IMR-90 (cell line): ENCODE measurements at regions not wholly inside any gene's neighbourhood (a gene's known extent, or its start where the extent isn't known, plus 50 kb on each side); places are given as distances from the start of the nearest gene placed in this dataset.

ENCODE experiments used
- ATAC-seq: fragments of 200-7000 bp; cut with Tn5 transposase; 2 replicates; pipeline ENCODE4 v1.9.1; 2020; ENCODE audit warnings: low read depth, mild to moderate bottlenecking, moderate library complexity
- BruUV-seq: library from RNA; stranded (reverse); fragments of 400-500 nt; replicated peaks from 2 replicates; lab custom pipeline; 2021; lab: Mats Ljungman, UMichigan
- CTCF ChIA-PET: fragments of 300-600 bp; formaldehyde crosslinking; extraction: SDS; loops from one replicate; lab custom pipeline; 2021; ENCODE audit warnings: antibody characterized with exemption; lab: Yijun Ruan, JAX
- POLR2A ChIA-PET: fragments of 300-600 bp; sonication (Branson Sonifier 250); formaldehyde crosslinking; loops from one replicate; lab custom pipeline; 2022; ENCODE audit warnings: antibody characterized with exemption; ENCODE audit not compliant: unreplicated experiment; lab: Charles Lee
- DNase-seq: peaks from one replicate; pipeline ENCODE4 v3.0.0; 2013
- H2AFZ ChIP-seq: replicated peaks from 2 replicates; pipeline ENCODE3; 2013; ENCODE audit warnings: low read length, mild to moderate bottlenecking; ENCODE audit not compliant: poor library complexity
- H2AK5ac ChIP-seq: 2 replicates; pipeline ENCODE4 v1.6.1; 2013; ENCODE audit warnings: low read depth, low read length, inconsistent platforms
- H2AK9ac ChIP-seq: replicated peaks from 2 replicates; pipeline ENCODE3; 2013; ENCODE audit warnings: mild to moderate bottlenecking, low read depth, low read length, moderate library complexity; ENCODE audit not compliant: poor library complexity
- H2BK120ac ChIP-seq: 2 replicates; pipeline ENCODE4 v1.6.1; 2013; ENCODE audit warnings: low read depth, low read length, inconsistent platforms
- H2BK15ac ChIP-seq: 3 replicates; pipeline ENCODE4 v1.6.1; 2013; ENCODE audit warnings: low read depth, low read length, inconsistent platforms
- H2BK20ac ChIP-seq: 2 replicates; pipeline ENCODE4 v1.6.1; 2013; ENCODE audit warnings: low read depth, mild to moderate bottlenecking, inconsistent platforms, low read length, moderate library complexity
- H2BK5ac ChIP-seq: 2 replicates; pipeline ENCODE4 v1.6.1; 2013; ENCODE audit warnings: mild to moderate bottlenecking, low read depth, low read length, inconsistent platforms; ENCODE audit not compliant: poor library complexity, severe bottlenecking
- H3K14ac ChIP-seq: replicated peaks from 2 replicates; pipeline ENCODE4 v1.6.1; 2013; ENCODE audit warnings: low read depth, low read length, inconsistent platforms
- H3K18ac ChIP-seq: 2 replicates; pipeline ENCODE4 v1.6.1; 2013; ENCODE audit warnings: low read depth, low read length, control low read depth
- H3K23ac ChIP-seq: 2 replicates; pipeline ENCODE4 v1.6.1; 2013; ENCODE audit warnings: low read depth, low read length, inconsistent platforms
- H3K27ac ChIP-seq: 2 replicates; pipeline ENCODE4 v1.5.1; 2013; ENCODE audit warnings: mild to moderate bottlenecking, control low read depth, low read length; ENCODE audit not compliant: insufficient read depth
- H3K27me3 ChIP-seq: 2 replicates; pipeline ENCODE4 v1.6.1; 2013; ENCODE audit warnings: low read length; ENCODE audit not compliant: control insufficient read depth, insufficient read depth
- H3K36me3 ChIP-seq: 2 replicates; pipeline ENCODE4 v1.6.1; 2013; ENCODE audit warnings: low read length, mixed read lengths; ENCODE audit not compliant: control insufficient read depth, insufficient read depth
- H3K4ac ChIP-seq: 2 replicates; pipeline ENCODE4 v1.6.1; 2013; ENCODE audit warnings: low read depth, low read length, inconsistent platforms
- H3K4me1 ChIP-seq: 2 replicates; pipeline ENCODE4 v1.6.1; 2013; ENCODE audit warnings: low read length, mixed read lengths; ENCODE audit not compliant: control insufficient read depth, insufficient read depth
- H3K4me2 ChIP-seq: 2 replicates; pipeline ENCODE4 v1.6.1; 2013; ENCODE audit warnings: low read depth, mild to moderate bottlenecking, control low read depth, low read length, moderate library complexity
- H3K4me3 ChIP-seq: 2 replicates; pipeline ENCODE4 v1.5.1; 2013; ENCODE audit warnings: low read depth, mild to moderate bottlenecking, control low read depth, low read length, moderate library complexity; ENCODE audit not compliant: insufficient read depth
- H3K56ac ChIP-seq: 2 replicates; pipeline ENCODE4 v1.6.1; 2013; ENCODE audit warnings: low read length, inconsistent platforms; ENCODE audit not compliant: insufficient read depth; ENCODE audit errors: extremely low read depth
- H3K79me1 ChIP-seq, 2 experiments: 2 replicates each; pipeline ENCODE4 v1.6.1; 2013; ENCODE audit warnings: low read length in 2 of 2, inconsistent platforms in 1 of 2, low read depth in 1 of 2
- H3K9ac ChIP-seq: 2 replicates; pipeline ENCODE4 v1.6.1; 2013; ENCODE audit warnings: low read depth, low read length, control low read depth
- H3K9me1 ChIP-seq: 2 replicates; pipeline ENCODE4 v1.6.1; 2013; ENCODE audit warnings: low read length, inconsistent platforms; ENCODE audit not compliant: insufficient read depth
- H3K9me3 ChIP-seq: 2 replicates; pipeline ENCODE4 v1.6.1; 2013; ENCODE audit warnings: low read length; ENCODE audit not compliant: control insufficient read depth, insufficient read depth
- H4K20me1 ChIP-seq: 2 replicates; pipeline ENCODE4 v1.6.1; 2013; ENCODE audit warnings: low read length, inconsistent platforms; ENCODE audit not compliant: insufficient read depth
- H4K5ac ChIP-seq: 2 replicates; pipeline ENCODE4 v1.6.1; 2013; ENCODE audit warnings: mild to moderate bottlenecking, low read depth, low read length, control low read depth
- H4K8ac ChIP-seq, 2 experiments: 2 replicates each; pipeline ENCODE4 v1.6.1; 2013; ENCODE audit warnings: low read depth in 2 of 2, low read length in 2 of 2, control low read depth in 1 of 2, inconsistent platforms in 1 of 2
- H4K91ac ChIP-seq: 2 replicates; pipeline ENCODE4 v1.6.1; 2013; ENCODE audit warnings: low read depth, low read length, inconsistent platforms; ENCODE audit not compliant: insufficient read depth
- BHLHE40 ChIP-seq: fragments of 150-350 bp; IDR thresholded peaks from 2 replicates; pipeline ENCODE4 v1.6.1; 2016; ENCODE audit warnings: mild to moderate bottlenecking, low read depth, low read length
- MAZ ChIP-seq: IDR thresholded peaks from 2 replicates; pipeline ENCODE4 v1.6.1; 2012; ENCODE audit warnings: low read depth, mild to moderate bottlenecking, low read length, improper control_type of control experiment, moderate library complexity, borderline replicate concordance
- NFE2L2 ChIP-seq: fragments of 150-350 bp; IDR thresholded peaks from 2 replicates; pipeline ENCODE4 v1.6.1; 2016; ENCODE audit warnings: low read depth, mild to moderate bottlenecking, low read length
- RCOR1 ChIP-seq: IDR thresholded peaks from 2 replicates; pipeline ENCODE4 v1.6.1; 2012; ENCODE audit warnings: mild to moderate bottlenecking, low read length, improper control_type of control experiment; ENCODE audit not compliant: insufficient replicate concordance
- dilution Hi-C: fragments of 300-500 bp; cut with HindIII; formaldehyde crosslinking; loops from one replicate; pipeline ENCODE4 v1.14.3; 2018; ENCODE audit warnings: low sequenced_read_pairs; ENCODE audit not compliant: unreplicated experiment
- in situ Hi-C: fragments of 300-500 bp; cut with MboI; formaldehyde crosslinking; loops from 3 replicates; pipeline ENCODE4 v1.14.3; 2019; ENCODE audit warnings: low sequenced_read_pairs, inconsistent platforms, mixed read lengths
- intact Hi-C: fragments of 100-400 bp; cut with micrococcal nuclease; formaldehyde crosslinking; loops from 2 replicates; pipeline ENCODE4 v1.10.0; 2022
- TF ChIP-seq, protein P1 (sequence below): conservative IDR thresholded peaks from 2 replicates; pipeline ENCODE4 v1.5.1; 2012; ENCODE audit warnings: mild to moderate bottlenecking, low read depth, low read length, improper control_type of control experiment

DNA sequence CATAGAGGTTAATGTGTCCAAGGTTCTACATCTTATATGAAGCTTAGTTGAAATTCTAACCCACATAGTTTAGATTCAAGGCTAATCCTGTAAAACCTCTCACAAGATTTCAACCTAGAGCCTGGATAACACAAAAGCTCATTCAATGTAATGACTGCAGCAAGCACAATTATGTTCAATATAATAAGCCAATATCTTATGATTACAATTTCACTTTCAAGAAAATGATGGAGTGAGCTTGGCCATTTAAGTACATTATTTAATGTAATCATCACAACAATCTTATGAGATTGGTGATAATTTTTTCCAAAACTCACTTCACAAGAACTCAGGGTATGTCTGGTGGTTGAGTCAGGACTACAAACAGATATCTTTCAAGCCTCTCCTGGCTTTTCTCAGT is 1140.8 kb upstream of the WWC1 start:
- Histone ChIP-seq H4K91ac (no peak overlapping the region), H3K79me1 (no peaks in the 10 kb centered on the region), H4K8ac (no peak overlapping the region), H3K36me3 (no peaks in the 10 kb centered on the region), H2AFZ (no peak overlapping the region), H3K23ac (no peak overlapping the region), H2BK5ac (no peak overlapping the region), H3K9me1 (no peaks in the 10 kb centered on the region), H3K14ac (no peak overlapping the region), H3K27ac (no peak overlapping the region), H2BK120ac (no peak overlapping the region), H2AK5ac (no peak overlapping the region), H3K4ac (no peak overlapping the region), H3K4me2 (no peak overlapping the region), H2BK20ac (no peak overlapping the region), H2AK9ac (no peak overlapping the region), H4K5ac (no peak overlapping the region), H3K9me3 (peaks cover 4% of the 10 kb centered on the region; the same call in 1 of the 2 replicates), H3K56ac (no peak overlapping the region), H3K9ac (no peak overlapping the region), H3K4me1 (no peaks in the 10 kb centered on the region), H3K18ac (no peak overlapping the region), H3K27me3 (no peaks in the 10 kb centered on the region), H2BK15ac (no peak overlapping the region), H4K20me1 (no peaks in the 10 kb centered on the region), H3K4me3 (no peak overlapping the region)
- TF ChIP-seq NFE2L2: no peak
- no peak for TF ChIP-seq BHLHE40
- no peak for TF ChIP-seq RCOR1
- TF ChIP-seq MAZ: no peak
- TF ChIP-seq, protein P1, sequence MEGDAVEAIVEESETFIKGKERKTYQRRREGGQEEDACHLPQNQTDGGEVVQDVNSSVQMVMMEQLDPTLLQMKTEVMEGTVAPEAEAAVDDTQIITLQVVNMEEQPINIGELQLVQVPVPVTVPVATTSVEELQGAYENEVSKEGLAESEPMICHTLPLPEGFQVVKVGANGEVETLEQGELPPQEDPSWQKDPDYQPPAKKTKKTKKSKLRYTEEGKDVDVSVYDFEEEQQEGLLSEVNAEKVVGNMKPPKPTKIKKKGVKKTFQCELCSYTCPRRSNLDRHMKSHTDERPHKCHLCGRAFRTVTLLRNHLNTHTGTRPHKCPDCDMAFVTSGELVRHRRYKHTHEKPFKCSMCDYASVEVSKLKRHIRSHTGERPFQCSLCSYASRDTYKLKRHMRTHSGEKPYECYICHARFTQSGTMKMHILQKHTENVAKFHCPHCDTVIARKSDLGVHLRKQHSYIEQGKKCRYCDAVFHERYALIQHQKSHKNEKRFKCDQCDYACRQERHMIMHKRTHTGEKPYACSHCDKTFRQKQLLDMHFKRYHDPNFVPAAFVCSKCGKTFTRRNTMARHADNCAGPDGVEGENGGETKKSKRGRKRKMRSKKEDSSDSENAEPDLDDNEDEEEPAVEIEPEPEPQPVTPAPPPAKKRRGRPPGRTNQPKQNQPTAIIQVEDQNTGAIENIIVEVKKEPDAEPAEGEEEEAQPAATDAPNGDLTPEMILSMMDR: no peak
- no TSS peak for BruUV-seq
- CTCF ChIA-PET: interaction anchor here (0.6 kb wide), 1 partner anchor 357 kb away, joined by 3 read pairs; no protein-coding TSS in a partner anchor
- DNase-seq (no peak), ATAC-seq (no peak)
- POLR2A ChIA-PET: no interaction called here
- in situ Hi-C loops (no loop called here), dilution Hi-C loops (no loop called here), intact Hi-C loops (no loop called here)
